ENCODE measurements at regions not wholly inside any gene's neighbourhood (a gene's known extent, or its start where the extent isn't known, plus 50 kb on each side); places are given as distances from the start of the nearest gene placed in this dataset.

DNA sequence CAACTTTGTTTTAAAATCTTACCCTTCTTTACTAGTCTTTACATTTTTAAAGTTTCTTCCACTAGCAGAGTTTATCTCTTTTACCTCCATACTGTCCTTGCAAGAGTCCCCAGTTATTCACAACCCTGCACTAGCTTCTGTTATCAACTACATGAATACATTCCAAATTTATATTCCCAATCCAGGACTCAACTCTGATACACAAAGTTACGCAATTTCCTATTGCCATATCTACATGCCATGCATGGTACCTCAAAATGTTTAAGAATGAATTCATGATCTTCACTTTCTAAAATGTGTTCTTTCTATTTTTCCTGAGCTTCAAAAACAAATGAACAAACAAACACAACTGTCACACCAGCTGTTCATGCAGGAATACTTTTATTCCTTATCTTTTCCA lies 668.7 kb downstream of the CDH18 start:
- TF ChIP-seq POLR2A (IDR thresholded peaks at IDR 0.05), result no peak
- TF ChIP-seq CTCF (IDR thresholded peaks at IDR 0.05), result no peak
- TF ChIP-seq POLR2AphosphoS5 (IDR thresholded peaks at IDR 0.05; ENCODE audit: insufficient read depth in 1 of 2, low read depth in 1 of 2), result no peak

Data from vagina (tissue), 2 donors.